ENCODE measurements at regions not wholly inside any gene's neighbourhood (a gene's known extent, or its start where the extent isn't known, plus 50 kb on each side); places are given as distances from the start of the nearest gene placed in this dataset.

DNA sequence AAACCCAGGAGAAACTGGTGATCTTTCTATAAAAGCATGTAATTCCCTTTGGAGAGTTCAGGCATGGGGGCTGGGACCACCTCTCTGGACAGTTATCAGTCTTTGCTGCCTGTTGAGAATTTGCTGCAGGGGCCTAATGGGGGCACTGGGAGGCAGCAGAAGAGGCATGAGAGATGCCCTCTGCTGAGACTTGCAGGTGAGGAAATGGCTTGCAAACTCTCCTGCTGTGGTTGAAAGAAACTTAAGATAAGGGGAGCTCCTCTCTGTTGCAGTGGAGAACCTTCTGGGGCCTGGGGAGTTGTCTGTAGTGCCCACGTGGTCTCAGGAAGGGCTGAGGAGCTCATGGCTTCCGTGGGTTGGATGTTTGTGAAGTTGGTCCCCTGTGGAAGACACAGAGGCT lies 301.1 kb upstream of the FOXF1 start:
- no peak for DNase-seq (ENCODE audit: low read depth in 1 of 2, low spot score in 1 of 2)
- no peak overlapping the region for H3K27ac ChIP-seq (replicated peaks)
- no peak for TF ChIP-seq GABPA (IDR thresholded peaks at IDR 0.05; ENCODE audit: low read depth)
- no peaks in the 10 kb centered on the region for H3K27me3 ChIP-seq (ENCODE audit: insufficient read depth, poor library complexity, severe bottlenecking)
- H3K4me3 ChIP-seq (replicated peaks; ENCODE audit: insufficient read depth, low read length), result no peak overlapping the region

DNA sequence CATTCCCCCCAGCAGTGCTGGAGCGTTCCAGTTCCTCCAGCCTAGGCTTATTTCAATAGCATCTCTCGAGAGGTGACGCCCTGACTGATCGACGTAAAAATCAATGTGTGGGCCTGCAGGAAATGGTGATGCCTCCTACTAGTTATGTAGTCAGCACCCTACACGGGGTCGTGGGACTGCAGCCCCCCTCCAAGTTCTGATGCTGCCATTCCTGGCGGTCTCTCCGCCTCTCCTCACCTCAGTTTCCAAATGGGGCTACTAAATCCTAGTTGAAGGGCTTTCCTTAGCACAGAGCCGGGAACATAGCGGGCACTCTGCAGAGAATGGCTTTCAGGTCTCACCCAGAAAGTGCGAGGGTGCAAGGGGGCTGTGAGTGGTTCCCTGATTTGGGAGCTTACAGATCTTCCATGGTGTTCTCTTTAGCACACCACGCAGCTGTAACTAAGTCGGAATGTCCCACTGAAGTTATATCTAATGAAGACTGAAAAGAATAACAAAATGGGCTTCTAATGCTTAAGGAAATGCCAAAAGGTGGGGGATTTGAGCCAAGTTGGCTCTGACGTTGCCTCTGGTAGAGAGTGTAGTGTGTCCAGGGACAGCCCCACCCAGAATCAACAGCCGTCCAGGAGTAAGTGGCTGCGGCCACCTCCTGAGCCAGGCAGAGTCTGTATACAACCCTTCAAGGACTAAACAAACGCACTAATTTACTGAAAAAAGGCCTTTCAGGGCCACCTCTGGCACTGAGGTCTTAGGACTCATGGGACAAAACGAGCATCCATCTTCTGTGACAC lies 299.7 kb upstream of the FOXF1 start:
- H3K4me3 ChIP-seq (replicated peaks; ENCODE audit: insufficient read depth, low read length), result no peak overlapping the region
- no peak for DNase-seq (ENCODE audit: low read depth in 1 of 2, low spot score in 1 of 2)
- H3K27me3 ChIP-seq (ENCODE audit: insufficient read depth, poor library complexity, severe bottlenecking), result no peaks in the 10 kb centered on the region
- no peak overlapping the region for H3K27ac ChIP-seq (replicated peaks)
- TF ChIP-seq POLR2AphosphoS5 (IDR thresholded peaks at IDR 0.05; ENCODE audit: low read depth) (no peak), GABPA (IDR thresholded peaks at IDR 0.05; ENCODE audit: low read depth) (no peak)
- TF ChIP-seq, protein P1, sequence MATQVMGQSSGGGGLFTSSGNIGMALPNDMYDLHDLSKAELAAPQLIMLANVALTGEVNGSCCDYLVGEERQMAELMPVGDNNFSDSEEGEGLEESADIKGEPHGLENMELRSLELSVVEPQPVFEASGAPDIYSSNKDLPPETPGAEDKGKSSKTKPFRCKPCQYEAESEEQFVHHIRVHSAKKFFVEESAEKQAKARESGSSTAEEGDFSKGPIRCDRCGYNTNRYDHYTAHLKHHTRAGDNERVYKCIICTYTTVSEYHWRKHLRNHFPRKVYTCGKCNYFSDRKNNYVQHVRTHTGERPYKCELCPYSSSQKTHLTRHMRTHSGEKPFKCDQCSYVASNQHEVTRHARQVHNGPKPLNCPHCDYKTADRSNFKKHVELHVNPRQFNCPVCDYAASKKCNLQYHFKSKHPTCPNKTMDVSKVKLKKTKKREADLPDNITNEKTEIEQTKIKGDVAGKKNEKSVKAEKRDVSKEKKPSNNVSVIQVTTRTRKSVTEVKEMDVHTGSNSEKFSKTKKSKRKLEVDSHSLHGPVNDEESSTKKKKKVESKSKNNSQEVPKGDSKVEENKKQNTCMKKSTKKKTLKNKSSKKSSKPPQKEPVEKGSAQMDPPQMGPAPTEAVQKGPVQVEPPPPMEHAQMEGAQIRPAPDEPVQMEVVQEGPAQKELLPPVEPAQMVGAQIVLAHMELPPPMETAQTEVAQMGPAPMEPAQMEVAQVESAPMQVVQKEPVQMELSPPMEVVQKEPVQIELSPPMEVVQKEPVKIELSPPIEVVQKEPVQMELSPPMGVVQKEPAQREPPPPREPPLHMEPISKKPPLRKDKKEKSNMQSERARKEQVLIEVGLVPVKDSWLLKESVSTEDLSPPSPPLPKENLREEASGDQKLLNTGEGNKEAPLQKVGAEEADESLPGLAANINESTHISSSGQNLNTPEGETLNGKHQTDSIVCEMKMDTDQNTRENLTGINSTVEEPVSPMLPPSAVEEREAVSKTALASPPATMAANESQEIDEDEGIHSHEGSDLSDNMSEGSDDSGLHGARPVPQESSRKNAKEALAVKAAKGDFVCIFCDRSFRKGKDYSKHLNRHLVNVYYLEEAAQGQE (IDR thresholded peaks at IDR 0.05; ENCODE audit: insufficient replicate concordance, low read depth), result no peak

DNA sequence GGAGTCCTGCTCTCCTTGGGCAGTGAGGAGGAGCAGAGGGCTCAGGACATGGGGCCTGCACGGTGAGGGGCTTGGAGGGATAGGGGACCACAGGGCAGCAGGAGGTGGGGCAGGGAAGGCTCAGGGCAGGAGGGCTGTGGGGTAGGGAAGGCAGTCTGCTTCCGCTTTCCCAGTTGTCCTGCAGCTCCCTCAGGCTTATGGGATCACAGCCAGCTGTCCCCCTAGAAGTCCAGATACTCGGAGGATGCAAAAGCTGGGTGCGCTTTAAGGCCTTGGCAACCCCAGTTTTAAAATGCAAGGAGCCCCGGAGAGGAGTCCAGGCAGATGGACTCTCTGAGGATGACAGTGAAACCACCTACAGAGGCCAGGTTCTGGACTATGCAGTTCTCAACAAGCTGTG lies 299.1 kb upstream of the FOXF1 start:
- TF ChIP-seq, protein P1 (IDR thresholded peaks at IDR 0.05; ENCODE audit: insufficient replicate concordance, low read depth), result no peak
- TF ChIP-seq GABPA (IDR thresholded peaks at IDR 0.05; ENCODE audit: low read depth) (no peak), SPI1 (IDR thresholded peaks at IDR 0.05; ENCODE audit: borderline replicate concordance, low read depth) (no peak), POLR2AphosphoS5 (IDR thresholded peaks at IDR 0.05; ENCODE audit: low read depth) (no peak)
- TF ChIP-seq, protein P2, sequence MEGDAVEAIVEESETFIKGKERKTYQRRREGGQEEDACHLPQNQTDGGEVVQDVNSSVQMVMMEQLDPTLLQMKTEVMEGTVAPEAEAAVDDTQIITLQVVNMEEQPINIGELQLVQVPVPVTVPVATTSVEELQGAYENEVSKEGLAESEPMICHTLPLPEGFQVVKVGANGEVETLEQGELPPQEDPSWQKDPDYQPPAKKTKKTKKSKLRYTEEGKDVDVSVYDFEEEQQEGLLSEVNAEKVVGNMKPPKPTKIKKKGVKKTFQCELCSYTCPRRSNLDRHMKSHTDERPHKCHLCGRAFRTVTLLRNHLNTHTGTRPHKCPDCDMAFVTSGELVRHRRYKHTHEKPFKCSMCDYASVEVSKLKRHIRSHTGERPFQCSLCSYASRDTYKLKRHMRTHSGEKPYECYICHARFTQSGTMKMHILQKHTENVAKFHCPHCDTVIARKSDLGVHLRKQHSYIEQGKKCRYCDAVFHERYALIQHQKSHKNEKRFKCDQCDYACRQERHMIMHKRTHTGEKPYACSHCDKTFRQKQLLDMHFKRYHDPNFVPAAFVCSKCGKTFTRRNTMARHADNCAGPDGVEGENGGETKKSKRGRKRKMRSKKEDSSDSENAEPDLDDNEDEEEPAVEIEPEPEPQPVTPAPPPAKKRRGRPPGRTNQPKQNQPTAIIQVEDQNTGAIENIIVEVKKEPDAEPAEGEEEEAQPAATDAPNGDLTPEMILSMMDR (IDR thresholded peaks at IDR 0.05; ENCODE audit: insufficient read depth, low read length), result no peak
- DNase-seq (ENCODE audit: low read depth in 1 of 2, low spot score in 1 of 2), result no peak
- no peak overlapping the region for H3K27ac ChIP-seq (replicated peaks)
- no peaks in the 10 kb centered on the region for H3K27me3 ChIP-seq (ENCODE audit: insufficient read depth, poor library complexity, severe bottlenecking)
- no peak overlapping the region for H3K4me3 ChIP-seq (replicated peaks; ENCODE audit: insufficient read depth, low read length)

DNA sequence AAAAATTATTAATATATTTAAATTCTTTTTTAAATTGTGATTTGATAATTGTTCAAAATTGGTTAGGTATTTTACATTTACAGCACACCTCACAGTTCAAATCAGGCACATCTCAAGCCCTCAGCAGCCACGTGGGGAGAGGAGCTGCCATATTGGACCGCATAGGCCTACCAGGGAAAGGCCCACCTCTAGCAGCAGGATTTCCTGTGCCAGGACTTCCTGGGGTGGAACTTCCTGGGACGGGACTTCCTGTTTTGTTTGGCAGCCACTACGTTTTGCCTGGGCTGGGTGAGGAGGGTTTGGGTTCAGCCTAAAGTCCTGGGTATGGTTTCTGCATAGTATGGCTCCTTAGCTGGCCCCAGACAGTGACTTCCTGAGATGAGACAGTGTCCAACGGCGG lies 298.5 kb upstream of the FOXF1 start:
- Histone ChIP-seq H3K4me3 (replicated peaks; ENCODE audit: insufficient read depth, low read length) (no peak overlapping the region), H3K27me3 (ENCODE audit: insufficient read depth, poor library complexity, severe bottlenecking) (no peaks in the 10 kb centered on the region), H3K27ac (replicated peaks) (no peak overlapping the region)
- peak in 1 of 2 experiments; percentile 10 for DNase-seq (ENCODE audit: low read depth in 1 of 2, low spot score in 1 of 2)
- TF ChIP-seq GABPA (IDR thresholded peaks at IDR 0.05; ENCODE audit: low read depth), result peak; percentile 78
- TF ChIP-seq POLR2AphosphoS5 (IDR thresholded peaks at IDR 0.05; ENCODE audit: low read depth), result no peak

DNA sequence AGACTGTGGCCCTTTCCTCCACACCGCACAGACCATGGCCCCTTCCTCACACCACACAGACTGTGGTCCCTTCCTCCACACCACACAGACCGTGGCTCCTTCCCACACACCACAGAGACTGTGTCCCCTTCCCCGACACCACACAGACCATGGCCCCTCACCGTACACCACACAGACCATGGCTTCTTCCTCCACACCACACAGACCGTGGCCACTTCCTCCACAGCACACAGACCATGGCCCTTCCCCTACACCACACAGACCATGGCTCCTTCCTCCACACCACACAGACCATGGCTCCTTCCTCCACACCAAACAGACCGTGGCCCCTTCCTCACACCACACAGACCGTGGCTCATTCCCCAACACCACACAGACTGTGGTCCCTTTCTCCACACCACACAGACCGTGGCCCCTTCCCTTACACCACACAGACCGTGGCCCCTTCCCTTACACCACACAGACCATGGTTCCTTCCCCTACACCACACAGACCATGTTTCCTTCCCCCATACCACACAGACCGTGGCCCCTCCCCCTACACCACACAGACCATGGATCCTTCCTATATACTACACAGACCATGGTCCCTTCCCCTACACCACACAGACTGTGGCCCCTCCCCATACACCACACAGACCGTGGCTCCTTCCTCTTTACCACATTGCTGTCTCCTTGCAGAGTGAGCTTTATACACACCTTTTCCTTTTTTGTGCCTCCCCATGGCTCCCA lies 297.5 kb upstream of the FOXF1 start:
- H3K27ac ChIP-seq (replicated peaks), result no peak overlapping the region

More for the DNA sequence above, 297.5 kb upstream of the FOXF1 start:
- peak; percentile 37 to 51 for DNase-seq (ENCODE audit: low read depth in 1 of 2, low spot score in 1 of 2)
- H3K4me3 ChIP-seq (replicated peaks; ENCODE audit: insufficient read depth, low read length), result no peak overlapping the region
- no peaks in the 10 kb centered on the region for H3K27me3 ChIP-seq (ENCODE audit: insufficient read depth, poor library complexity, severe bottlenecking)
- TF ChIP-seq, protein P2 (IDR thresholded peaks at IDR 0.05; ENCODE audit: insufficient read depth, low read length), result no peak
- TF ChIP-seq, protein P1 (IDR thresholded peaks at IDR 0.05; ENCODE audit: insufficient replicate concordance, low read depth), result no peak
- TF ChIP-seq SPI1 (IDR thresholded peaks at IDR 0.05; ENCODE audit: borderline replicate concordance, low read depth), result no peak

Measured in HL-60 (cell line).